ENCODE measurements at regions not wholly inside any gene's neighbourhood (a gene's known extent, or its start where the extent isn't known, plus 50 kb on each side); places are given as distances from the start of the nearest gene placed in this dataset.

DNA sequence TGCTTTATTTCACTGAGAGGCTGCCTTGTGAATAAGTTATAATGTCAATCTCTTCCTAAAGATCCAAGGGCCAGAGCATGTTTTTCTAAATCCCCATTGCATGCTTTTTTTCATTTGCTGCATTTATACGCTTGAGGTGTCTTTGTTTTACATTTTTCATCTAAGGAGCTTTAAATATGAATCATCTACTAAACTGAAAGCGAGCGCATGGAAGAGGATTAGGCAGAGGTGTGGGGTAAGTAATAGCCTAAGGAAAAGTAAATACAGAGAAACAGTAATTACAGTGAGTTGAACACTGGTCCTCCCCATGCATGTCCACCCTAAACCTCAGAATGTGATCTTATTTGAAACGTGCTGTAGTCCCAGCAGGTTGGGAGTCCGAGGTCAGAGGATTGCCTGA is 76.4 kb upstream of the METAP2 start:
- Histone ChIP-seq H3K36me3 (no peaks in the 10 kb centered on the region), H3K4me3 (no peak overlapping the region), H3K27me3 (replicated peaks; ENCODE audit: insufficient read depth) (no peaks in the 10 kb centered on the region), H3K9me3 (no peaks in the 10 kb centered on the region), H3K27ac (no peak overlapping the region), H3K4me1 (replicated peaks) (no peaks in the 10 kb centered on the region)
- no peak for TF ChIP-seq POLR2A (IDR thresholded peaks at IDR 0.05)
- TF ChIP-seq, protein P1, sequence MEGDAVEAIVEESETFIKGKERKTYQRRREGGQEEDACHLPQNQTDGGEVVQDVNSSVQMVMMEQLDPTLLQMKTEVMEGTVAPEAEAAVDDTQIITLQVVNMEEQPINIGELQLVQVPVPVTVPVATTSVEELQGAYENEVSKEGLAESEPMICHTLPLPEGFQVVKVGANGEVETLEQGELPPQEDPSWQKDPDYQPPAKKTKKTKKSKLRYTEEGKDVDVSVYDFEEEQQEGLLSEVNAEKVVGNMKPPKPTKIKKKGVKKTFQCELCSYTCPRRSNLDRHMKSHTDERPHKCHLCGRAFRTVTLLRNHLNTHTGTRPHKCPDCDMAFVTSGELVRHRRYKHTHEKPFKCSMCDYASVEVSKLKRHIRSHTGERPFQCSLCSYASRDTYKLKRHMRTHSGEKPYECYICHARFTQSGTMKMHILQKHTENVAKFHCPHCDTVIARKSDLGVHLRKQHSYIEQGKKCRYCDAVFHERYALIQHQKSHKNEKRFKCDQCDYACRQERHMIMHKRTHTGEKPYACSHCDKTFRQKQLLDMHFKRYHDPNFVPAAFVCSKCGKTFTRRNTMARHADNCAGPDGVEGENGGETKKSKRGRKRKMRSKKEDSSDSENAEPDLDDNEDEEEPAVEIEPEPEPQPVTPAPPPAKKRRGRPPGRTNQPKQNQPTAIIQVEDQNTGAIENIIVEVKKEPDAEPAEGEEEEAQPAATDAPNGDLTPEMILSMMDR (IDR thresholded peaks at IDR 0.05) = no peak
- TF ChIP-seq POLR2AphosphoS5 (IDR thresholded peaks at IDR 0.05) = no peak
- DNase-seq (ENCODE audit: low spot score) = no peak
- WGBS = 57% methylated on average over 5 of the region's 5 CpGs
- intact Hi-C loops (cut with DNase I) = no loop called here

DNA sequence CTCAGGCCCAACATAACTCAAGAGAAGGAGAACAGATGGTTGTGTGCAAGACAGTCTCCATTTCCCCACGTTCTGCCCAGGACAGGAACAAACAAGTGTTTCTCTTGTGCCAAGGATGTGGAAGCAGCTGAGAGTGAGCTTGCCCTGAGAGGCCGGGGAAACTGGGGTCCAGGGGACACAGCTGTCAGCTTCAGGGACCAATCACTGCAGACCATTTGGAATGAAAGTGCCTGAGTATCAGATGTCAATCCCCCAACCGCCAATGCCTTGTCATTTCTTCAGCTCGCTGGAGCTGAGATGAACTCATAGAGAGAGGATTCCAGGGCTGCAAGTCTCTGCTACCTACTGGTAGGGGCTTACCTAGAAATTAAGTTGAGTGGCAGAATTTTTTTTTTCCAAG is 71.9 kb upstream of the METAP2 start:
- TF ChIP-seq POLR2AphosphoS5 (IDR thresholded peaks at IDR 0.05) (no peak), POLR2A (IDR thresholded peaks at IDR 0.05) (no peak)
- TF ChIP-seq, protein P1 (IDR thresholded peaks at IDR 0.05) = no peak
- H3K4me3 ChIP-seq = no peak overlapping the region

DNA sequence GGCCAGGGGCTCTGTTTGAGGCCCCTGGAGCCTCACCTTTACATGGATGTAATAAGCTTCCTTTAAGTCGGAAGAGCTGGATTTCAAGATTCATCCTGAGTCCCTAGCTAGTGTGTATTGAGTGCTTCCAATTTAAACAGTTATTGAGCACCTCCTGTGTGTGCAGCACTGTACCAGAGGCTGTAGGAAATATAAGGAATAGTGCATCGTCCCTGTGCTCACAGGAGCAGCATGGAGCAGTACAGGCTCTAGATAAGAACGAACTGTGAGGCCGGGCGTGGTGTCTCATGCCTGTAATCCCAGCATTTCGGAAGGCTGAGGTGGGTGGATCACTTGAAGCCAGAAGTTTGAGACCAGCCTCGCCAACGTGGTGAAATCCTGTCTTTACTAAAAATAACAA is 65.8 kb upstream of the METAP2 start:
- 89% methylated on average over 8 of the region's 8 CpGs for WGBS
- Histone ChIP-seq H3K27ac (no peak overlapping the region), H3K4me1 (replicated peaks) (no peaks in the 10 kb centered on the region), H3K9me3 (no peaks in the 10 kb centered on the region), H3K27me3 (replicated peaks; ENCODE audit: insufficient read depth) (no peaks in the 10 kb centered on the region), H3K36me3 (no peaks in the 10 kb centered on the region), H3K4me3 (no peak overlapping the region)
- DNase-seq (ENCODE audit: low spot score) = no peak
- TF ChIP-seq, protein P1 (IDR thresholded peaks at IDR 0.05) = no peak
- no peak for TF ChIP-seq POLR2A (IDR thresholded peaks at IDR 0.05)
- no peak for TF ChIP-seq POLR2AphosphoS5 (IDR thresholded peaks at IDR 0.05)
- intact Hi-C loops (cut with DNase I) = no loop called here

More for the DNA sequence above, 71.9 kb upstream of the METAP2 start:
- H3K27me3 ChIP-seq (replicated peaks; ENCODE audit: insufficient read depth) = no peaks in the 10 kb centered on the region
- 43% methylated on average over 4 of the region's 4 CpGs for WGBS
- no peaks in the 10 kb centered on the region for H3K9me3 ChIP-seq
- H3K4me1 ChIP-seq (replicated peaks) = no peaks in the 10 kb centered on the region
- DNase-seq (ENCODE audit: low spot score) = no peak
- H3K27ac ChIP-seq = no peak overlapping the region
- intact Hi-C loops (cut with DNase I) = no loop called here
- H3K36me3 ChIP-seq = no peaks in the 10 kb centered on the region

DNA sequence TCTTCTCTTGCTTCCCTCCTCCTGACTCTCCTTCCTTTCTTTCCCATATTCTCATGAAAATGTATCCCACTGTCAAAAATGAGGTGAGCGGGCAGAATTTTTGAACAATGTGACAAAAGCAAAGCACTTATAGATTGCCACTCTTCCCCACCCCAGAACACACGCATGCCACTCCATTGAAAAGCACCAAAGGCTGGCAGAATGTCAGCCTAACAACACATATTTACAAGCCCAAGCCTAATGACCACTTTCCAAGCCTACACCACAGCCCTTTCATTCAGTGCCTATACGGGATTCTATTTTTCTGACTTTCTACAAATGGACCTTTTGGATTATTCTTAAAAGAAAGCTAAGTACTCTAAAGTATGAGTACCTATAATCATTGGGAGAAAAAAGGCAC is 62.9 kb upstream of the METAP2 start:
- no peak for DNase-seq (ENCODE audit: low spot score)
- WGBS = 57% methylated on average over 3 of the region's 3 CpGs
- intact Hi-C loops (cut with DNase I) = no loop called here

DNA sequence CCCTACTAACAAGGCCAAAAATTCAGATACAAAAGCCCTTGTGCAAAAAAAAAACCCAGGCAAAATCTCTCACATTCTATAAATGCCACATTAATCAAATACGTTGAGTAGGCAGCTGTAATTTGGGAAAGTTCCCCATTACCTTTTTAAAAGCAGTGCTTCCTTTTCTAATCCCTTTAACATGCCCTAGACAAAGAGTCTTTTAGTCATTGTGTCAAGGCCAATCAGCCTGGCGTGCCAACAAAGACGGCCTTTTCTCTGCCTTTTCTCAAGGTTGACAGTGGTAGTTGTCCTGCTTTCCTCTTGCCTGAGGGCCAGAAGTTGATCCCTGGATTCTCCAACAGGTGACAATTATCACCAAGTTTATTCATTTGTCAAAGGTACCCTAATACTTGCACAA is 62.5 kb upstream of the METAP2 start:
- H3K4me3 ChIP-seq = no peak overlapping the region
- H3K9me3 ChIP-seq = no peaks in the 10 kb centered on the region
- TF ChIP-seq POLR2A (IDR thresholded peaks at IDR 0.05) (no peak), POLR2AphosphoS5 (IDR thresholded peaks at IDR 0.05) (no peak)
- TF ChIP-seq, protein P1 (IDR thresholded peaks at IDR 0.05) = no peak
- no peaks in the 10 kb centered on the region for H3K36me3 ChIP-seq
- intact Hi-C loops (cut with DNase I) = no loop called here
- no peaks in the 10 kb centered on the region for H3K27me3 ChIP-seq (replicated peaks; ENCODE audit: insufficient read depth)
- H3K27ac ChIP-seq = no peak overlapping the region
- DNase-seq (ENCODE audit: low spot score) = no peak
- H3K4me1 ChIP-seq (replicated peaks) = no peaks in the 10 kb centered on the region
- WGBS = 59% methylated on average over 3 of the region's 3 CpGs

More for the DNA sequence above, 62.9 kb upstream of the METAP2 start:
- H3K9me3 ChIP-seq = no peaks in the 10 kb centered on the region
- no peak overlapping the region for H3K4me3 ChIP-seq
- TF ChIP-seq, protein P1 (IDR thresholded peaks at IDR 0.05) = no peak
- no peak for TF ChIP-seq POLR2AphosphoS5 (IDR thresholded peaks at IDR 0.05)
- TF ChIP-seq POLR2A (IDR thresholded peaks at IDR 0.05) = no peak
- H3K27me3 ChIP-seq (replicated peaks; ENCODE audit: insufficient read depth) = no peaks in the 10 kb centered on the region
- no peak overlapping the region for H3K27ac ChIP-seq
- no peaks in the 10 kb centered on the region for H3K36me3 ChIP-seq
- no peaks in the 10 kb centered on the region for H3K4me1 ChIP-seq (replicated peaks)
